ENCODE measurements at regions not wholly inside any gene's neighbourhood (a gene's known extent, or its start where the extent isn't known, plus 50 kb on each side); places are given as distances from the start of the nearest gene placed in this dataset.
"Not testable (repeated sequence)": the region's sequence is repeated elsewhere in the genome, so short reads cannot be mapped to it uniquely, and the experiment has no call there.

- Histone ChIP-seq H3K4me2 (ENCODE audit: low read length) (no peak overlapping the region), H3K4me3 (ENCODE audit: low read depth, low read length) (no peak overlapping the region), H3K4me1 (no peaks in the 10 kb centered on the region), H3K9ac (no peak overlapping the region), H3K27ac (no peak overlapping the region), H3K79me2 (no peaks in the 10 kb centered on the region), H2AFZ (no peak overlapping the region), H3K9me3 (ENCODE audit: control insufficient read depth, low read length) (no peaks in the 10 kb centered on the region), H3K36me3 (ENCODE audit: control insufficient read depth, insufficient read depth, low read length) (no peaks in the 10 kb centered on the region), H3K27me3 (ENCODE audit: control insufficient read depth, insufficient read depth, low read length) (no peaks in the 10 kb centered on the region)
- TF ChIP-seq CTCF (IDR thresholded peaks at IDR 0.05) = no peak
These were observed 51.9 kb upstream of the USP9X start for GRCh38 chrX:41033299-41033698.

GRCh38 chrX:41034902-41035301 lies 50.3 kb upstream of the USP9X start:
- H3K27me3 ChIP-seq (ENCODE audit: control insufficient read depth, insufficient read depth, low read length); H2AFZ ChIP-seq; H3K79me2 ChIP-seq; H3K9me3 ChIP-seq (ENCODE audit: control insufficient read depth, low read length); H3K27ac ChIP-seq; H3K4me1 ChIP-seq; H3K9ac ChIP-seq; H3K36me3 ChIP-seq (ENCODE audit: control insufficient read depth, insufficient read depth, low read length); H3K4me2 ChIP-seq (ENCODE audit: low read length); H3K4me3 ChIP-seq (ENCODE audit: low read depth, low read length): not testable (repeated sequence)

Measured in parathyroid adenoma (tissue), 2 donors.